ENCODE measurements at regions not wholly inside any gene's neighbourhood (a gene's known extent, or its start where the extent isn't known, plus 50 kb on each side); places are given as distances from the start of the nearest gene placed in this dataset.

DNA sequence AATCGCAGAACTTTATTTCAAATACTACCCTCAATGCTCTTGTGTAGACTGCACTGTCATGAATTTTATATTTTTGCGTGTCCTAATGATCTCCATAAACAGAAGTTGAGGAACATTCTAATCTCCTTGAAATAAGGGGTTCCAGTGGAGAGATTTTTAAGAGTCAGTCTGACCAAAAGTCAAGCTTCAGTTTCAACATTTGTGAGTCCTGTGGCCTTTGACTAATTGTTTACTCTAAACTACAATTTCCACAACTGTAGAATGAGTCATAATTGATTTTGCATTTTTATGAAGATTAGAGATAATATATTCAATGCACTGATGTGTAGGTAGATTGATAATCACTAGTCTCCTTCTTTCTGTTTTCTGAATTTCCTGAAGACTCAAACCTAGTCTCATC, 720.3 kb upstream of the ID2 start:
- no peak for DNase-seq
- H3K4me1 Mint-ChIP-seq = peaks cover 10 to 15% of the 10 kb centered on the region in 2 experiments
- Histone ChIP-seq H2BK12ac (ENCODE audit: insufficient read length, low read depth, low read length) (no peak overlapping the region), H2BK5ac (ENCODE audit: insufficient read length, low read length) (no peak overlapping the region), H3T11ph (ENCODE audit: low read length) (no peak overlapping the region), H3K79me2 (ENCODE audit: insufficient read depth, low read length) (no peaks in the 10 kb centered on the region), H3K27ac (ENCODE audit: insufficient read length, low read depth, low read length) (no peak overlapping the region), H3K14ac (ENCODE audit: insufficient read depth, low read length) (no peak overlapping the region), H3K4me1 (ENCODE audit: insufficient read depth, low read length) (peaks cover 8% of the 10 kb centered on the region; the same call in 1 of the 2 replicates), H4K20me1 (ENCODE audit: control insufficient read depth, insufficient read depth, insufficient read length) (no peaks in the 10 kb centered on the region), H4K5ac (ENCODE audit: insufficient read length, low read depth, low read length) (no peak overlapping the region), H3K23me2 (ENCODE audit: insufficient read length, low read depth, low read length, poor library complexity, severe bottlenecking) (no peaks in the 10 kb centered on the region), H3K23ac (ENCODE audit: insufficient read length, low read depth, low read length) (no peak overlapping the region), H4K8ac (replicated peaks; ENCODE audit: insufficient read length, low read depth, low read length) (no peak overlapping the region), H3K27me3 (ENCODE audit: insufficient read depth, low read length) (no peaks in the 10 kb centered on the region), H3K4me2 (ENCODE audit: insufficient read depth, insufficient read length, low read length) (no peak overlapping the region), H3K9me3 (ENCODE audit: control insufficient read depth, low read depth, low read length) (no peaks in the 10 kb centered on the region), H3K79me1 (ENCODE audit: insufficient read depth, low read depth, low read length, poor library complexity, severe bottlenecking) (no peaks in the 10 kb centered on the region), H3K4ac (ENCODE audit: low read depth, low read length) (no peak overlapping the region), H3K56ac (ENCODE audit: insufficient read length, low read depth, low read length) (no peak overlapping the region), H2AFZ (ENCODE audit: low read length) (no peak overlapping the region), H3K9ac (ENCODE audit: extremely low read depth, insufficient read length, low read length) (no peak overlapping the region), H2AK5ac (ENCODE audit: insufficient read length, low read length) (no peak overlapping the region), H2BK120ac (ENCODE audit: low read depth, low read length, poor library complexity, severe bottlenecking) (no peak overlapping the region), H2BK20ac (ENCODE audit: low read depth, low read length, poor library complexity, severe bottlenecking) (no peak overlapping the region), H3K18ac (ENCODE audit: insufficient read length, low read depth, low read length) (no peak overlapping the region), H4K91ac (ENCODE audit: insufficient read length, low read depth, low read length) (no peak overlapping the region), H2BK15ac (ENCODE audit: low read depth, low read length) (no peak overlapping the region)
- no peak overlapping the region for H3K27ac Mint-ChIP-seq
- no CpG with 5 or more reads among the region's 2 CpGs for WGBS (ENCODE audit: extremely low coverage, insufficient read length, low lambda C conversion rate)
- H3K9me3 Mint-ChIP-seq = no peaks in the 10 kb centered on the region; a peak in 1 of 5 replicates
- no peak overlapping the region for H3K4me3 Mint-ChIP-seq
- peaks cover 10% of the 10 kb centered on the region for H3K27me3 Mint-ChIP-seq (ENCODE audit: low read depth)
- TF ChIP-seq, protein P1, sequence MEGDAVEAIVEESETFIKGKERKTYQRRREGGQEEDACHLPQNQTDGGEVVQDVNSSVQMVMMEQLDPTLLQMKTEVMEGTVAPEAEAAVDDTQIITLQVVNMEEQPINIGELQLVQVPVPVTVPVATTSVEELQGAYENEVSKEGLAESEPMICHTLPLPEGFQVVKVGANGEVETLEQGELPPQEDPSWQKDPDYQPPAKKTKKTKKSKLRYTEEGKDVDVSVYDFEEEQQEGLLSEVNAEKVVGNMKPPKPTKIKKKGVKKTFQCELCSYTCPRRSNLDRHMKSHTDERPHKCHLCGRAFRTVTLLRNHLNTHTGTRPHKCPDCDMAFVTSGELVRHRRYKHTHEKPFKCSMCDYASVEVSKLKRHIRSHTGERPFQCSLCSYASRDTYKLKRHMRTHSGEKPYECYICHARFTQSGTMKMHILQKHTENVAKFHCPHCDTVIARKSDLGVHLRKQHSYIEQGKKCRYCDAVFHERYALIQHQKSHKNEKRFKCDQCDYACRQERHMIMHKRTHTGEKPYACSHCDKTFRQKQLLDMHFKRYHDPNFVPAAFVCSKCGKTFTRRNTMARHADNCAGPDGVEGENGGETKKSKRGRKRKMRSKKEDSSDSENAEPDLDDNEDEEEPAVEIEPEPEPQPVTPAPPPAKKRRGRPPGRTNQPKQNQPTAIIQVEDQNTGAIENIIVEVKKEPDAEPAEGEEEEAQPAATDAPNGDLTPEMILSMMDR (conservative IDR thresholded peaks at IDR 0.05) = no peak
- H3K36me3 Mint-ChIP-seq (ENCODE audit: insufficient read depth in 1 of 3, low read depth in 3 of 3) = no peaks in the 10 kb centered on the region; a peak in 1 of 7 replicates

All from H9 (cell line).